Heart left ventricle (tissue), 13 donors: ENCODE measurements at regions not wholly inside any gene's neighbourhood (a gene's known extent, or its start where the extent isn't known, plus 50 kb on each side); places are given as distances from the start of the nearest gene placed in this dataset.

Source experiments
- CTCF ChIP-seq, 12 donors: fragments of 200-600 bp; sonication (generic) in 4 of 12; IDR thresholded peaks; one replicate each; pipeline versions ENCODE4 v1.5.0 to v1.8.0; 2018 to 2022; ENCODE audit warnings: antibody characterized with exemption in 12 of 12, mild to moderate bottlenecking in 5 of 12
- POLR2A ChIP-seq, 2 donors: fragments of 450-650 bp; IDR thresholded peaks; one replicate each; pipeline ENCODE4 v1.6.1; 2017; ENCODE audit warnings: antibody characterized with exemption in 2 of 2, mild to moderate bottlenecking in 2 of 2, moderate library complexity in 2 of 2
- donor health status: ischemic (EF 13 %, LVEDD 7.1; RV severe dilation, severe dysfunction).
- donor health status: DM: no; HTN: yes; CAD: no.
- donor health status: DM: no; HTN: no; CAD: no.
- donor health status: ischemic (EF 25% LVEDD 6.9; RV normal size, moderate dysfunction).
- donor health status: ischemic (EF 25% LVEDD 5.7; RV mildly dilated, moderate dysfunction).
- donor health status: ischemic (EF 35%, LVEDD 5.7; RV mildly dilated, moderate dysfunction).
- donor health status: nonischemic (EF 11% LVEDD 7.7; RV severe dilation, severe dysfunction).
- donor health status: DM: yes; HTN: yes; CAD: no.
- donor health status: PGD.
- donor health status: ischemic (EF 29% LVEDD 5.4; RV normal size, mild dysfunction).
- donor health status: nonischemic (EF 23%, LVEDD 6.1; RV moderate dilation, normal function).

GRCh38 chr2:6602471-6602870 lies 263.2 kb downstream of the CMPK2 start:
- no peak for TF ChIP-seq CTCF (IDR thresholded peaks at IDR 0.05)
- no peak for TF ChIP-seq POLR2A (IDR thresholded peaks at IDR 0.05)
